ENCODE measurements at regions not wholly inside any gene's neighbourhood (a gene's known extent, or its start where the extent isn't known, plus 50 kb on each side); places are given as distances from the start of the nearest gene placed in this dataset.
A peak's percentile ranks its signal among the peaks of the same experiment; 100 is the strongest.

- no peak overlapping the region for H2BK15ac ChIP-seq (replicated peaks; ENCODE audit: low read depth)
- H2BK120ac ChIP-seq (ENCODE audit: low read depth, low read length), result no peak overlapping the region
- WGBS (ENCODE audit: extremely low coverage, insufficient coverage, low lambda C conversion rate), result no CpG with 5 or more reads among the region's 3 CpGs
Measured at GRCh38 chr7:25665903-25666670, 437.8 kb upstream of the NPVF start.

DNA sequence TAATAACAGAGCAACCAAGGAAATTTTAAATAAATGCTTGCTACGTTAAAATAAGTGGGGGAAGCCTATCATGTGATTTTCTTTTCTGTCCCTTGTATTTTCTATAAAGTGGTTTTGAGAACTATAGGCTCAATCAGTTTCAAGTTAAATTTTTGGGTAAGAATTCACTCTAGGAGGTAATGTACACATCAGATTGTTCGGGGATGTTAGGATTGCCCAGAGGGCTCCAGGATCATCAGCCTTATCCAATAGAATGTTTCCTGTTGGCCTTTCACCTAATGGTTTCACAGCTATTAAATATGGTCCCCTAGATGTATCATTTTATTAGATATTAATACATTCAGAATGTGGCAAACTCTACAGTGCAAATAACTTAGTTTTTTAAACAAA lies 438.4 kb upstream of the NPVF start:
- H3K27me3 ChIP-seq (ENCODE audit: insufficient read depth, low read length, poor library complexity), result no peaks in the 10 kb centered on the region
- no peak overlapping the region for H4K5ac ChIP-seq (ENCODE audit: low read length)
- no peak overlapping the region for H2BK5ac ChIP-seq (ENCODE audit: low read length)
- H2BK120ac ChIP-seq (ENCODE audit: low read depth, low read length), result no peak overlapping the region
- H4K8ac ChIP-seq (ENCODE audit: low read depth, low read length), result no peak overlapping the region
- no peak overlapping the region for H3K56ac ChIP-seq (ENCODE audit: low read length)
- no peaks in the 10 kb centered on the region for H3K36me3 ChIP-seq (ENCODE audit: control insufficient read depth, insufficient read depth, low read length)
- no peak overlapping the region for H3K18ac ChIP-seq (ENCODE audit: low read length)
- no peak for DNase-seq
- no peak overlapping the region for H3K23ac ChIP-seq (ENCODE audit: low read length)
- no peak overlapping the region for H3K27ac ChIP-seq (ENCODE audit: low read depth, low read length)
- no peak overlapping the region for H3K4ac ChIP-seq (ENCODE audit: low read depth, low read length)
- no peak overlapping the region for H3K4me3 ChIP-seq (ENCODE audit: low read length)
- no peaks in the 10 kb centered on the region for H3K4me1 ChIP-seq (ENCODE audit: control insufficient read depth, low read depth, low read length)
- H2BK15ac ChIP-seq (replicated peaks; ENCODE audit: low read depth), result no peak overlapping the region
- no CpG with 5 or more reads among the region's 2 CpGs for WGBS (ENCODE audit: extremely low coverage, insufficient coverage, low lambda C conversion rate)
- no peak overlapping the region for H3K9ac ChIP-seq (ENCODE audit: low read length)
- no peak overlapping the region for H3K4me2 ChIP-seq (ENCODE audit: low read length)
- no peaks in the 10 kb centered on the region for H3K79me1 ChIP-seq (ENCODE audit: low read length)
- no peak overlapping the region for H2AK5ac ChIP-seq (ENCODE audit: low read length)
- H3K79me2 ChIP-seq (ENCODE audit: control insufficient read depth, insufficient read depth, low read length), result no peaks in the 10 kb centered on the region

More at GRCh38 chr7:25665903-25666670, 437.8 kb upstream of the NPVF start:
- H2BK5ac ChIP-seq (ENCODE audit: low read length), result no peak overlapping the region
- H3K4ac ChIP-seq (ENCODE audit: low read depth, low read length), result no peak overlapping the region
- no peak overlapping the region for H2AK5ac ChIP-seq (ENCODE audit: low read length)
- peak; percentile 18 for DNase-seq
- no peak overlapping the region for H3K56ac ChIP-seq (ENCODE audit: low read length)
- no peak overlapping the region for H3K4me3 ChIP-seq (ENCODE audit: low read length)
- H3K18ac ChIP-seq (ENCODE audit: low read length), result no peak overlapping the region
- no peak overlapping the region for H3K4me2 ChIP-seq (ENCODE audit: low read length)
- H4K5ac ChIP-seq (ENCODE audit: low read length), result no peak overlapping the region
- no peak overlapping the region for H3K23ac ChIP-seq (ENCODE audit: low read length)
- no peak overlapping the region for H3K27ac ChIP-seq (ENCODE audit: low read depth, low read length)
- H3K4me1 ChIP-seq (ENCODE audit: control insufficient read depth, low read depth, low read length), result no peaks in the 10 kb centered on the region
- no peaks in the 10 kb centered on the region for H3K36me3 ChIP-seq (ENCODE audit: control insufficient read depth, insufficient read depth, low read length)
- H4K8ac ChIP-seq (ENCODE audit: low read depth, low read length), result no peak overlapping the region
- H3K9ac ChIP-seq (ENCODE audit: low read length), result no peak overlapping the region
- H3K27me3 ChIP-seq (ENCODE audit: insufficient read depth, low read length, poor library complexity), result no peaks in the 10 kb centered on the region
- no peaks in the 10 kb centered on the region for H3K79me2 ChIP-seq (ENCODE audit: control insufficient read depth, insufficient read depth, low read length)
- no peaks in the 10 kb centered on the region for H3K79me1 ChIP-seq (ENCODE audit: low read length)

DNA sequence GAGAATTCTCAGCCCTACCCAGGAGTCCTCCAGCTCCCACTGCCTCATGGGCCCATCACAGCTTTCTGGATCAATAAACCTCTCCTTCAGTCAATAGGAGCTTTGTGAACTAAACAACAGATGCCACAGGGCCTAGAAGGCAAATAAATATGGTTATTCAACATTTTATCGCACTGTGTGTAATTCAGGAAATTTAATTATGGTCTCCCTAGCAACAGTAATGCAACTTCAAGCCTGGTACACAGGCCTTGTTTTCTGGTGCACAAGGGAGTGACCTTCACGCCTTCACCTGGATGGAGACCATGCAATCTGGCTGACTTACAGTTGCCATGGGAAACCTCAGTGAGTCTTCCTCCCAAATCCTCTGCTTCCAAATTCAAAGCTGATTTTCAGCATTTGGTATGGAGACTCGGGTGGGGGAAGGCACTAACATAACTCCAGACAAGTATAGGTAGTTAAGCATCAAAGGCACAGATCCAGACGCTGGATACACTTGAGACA lies 441.0 kb upstream of the NPVF start:
- no peaks in the 10 kb centered on the region for H3K79me2 ChIP-seq (ENCODE audit: control insufficient read depth, insufficient read depth, low read length)
- H3K4me3 ChIP-seq (ENCODE audit: low read length), result no peak overlapping the region
- H3K9ac ChIP-seq (ENCODE audit: low read length), result no peak overlapping the region
- no peak overlapping the region for H2BK120ac ChIP-seq (ENCODE audit: low read depth, low read length)
- no peak overlapping the region for H3K27ac ChIP-seq (ENCODE audit: low read depth, low read length)
- no peak overlapping the region for H2BK15ac ChIP-seq (replicated peaks; ENCODE audit: low read depth)
- no peak overlapping the region for H3K56ac ChIP-seq (ENCODE audit: low read length)
- H3K18ac ChIP-seq (ENCODE audit: low read length), result no peak overlapping the region
- no peak overlapping the region for H2BK5ac ChIP-seq (ENCODE audit: low read length)
- no peak overlapping the region for H3K4me2 ChIP-seq (ENCODE audit: low read length)
- DNase-seq, result no peak
- no peak overlapping the region for H4K8ac ChIP-seq (ENCODE audit: low read depth, low read length)
- H4K5ac ChIP-seq (ENCODE audit: low read length), result no peak overlapping the region
- H3K79me1 ChIP-seq (ENCODE audit: low read length), result no peaks in the 10 kb centered on the region
- no peak overlapping the region for H2AK5ac ChIP-seq (ENCODE audit: low read length)
- H3K23ac ChIP-seq (ENCODE audit: low read length), result no peak overlapping the region
- no peaks in the 10 kb centered on the region for H3K36me3 ChIP-seq (ENCODE audit: control insufficient read depth, insufficient read depth, low read length)
- WGBS (ENCODE audit: extremely low coverage, insufficient coverage, low lambda C conversion rate), result no CpG with 5 or more reads among the region's 4 CpGs
- no peaks in the 10 kb centered on the region for H3K27me3 ChIP-seq (ENCODE audit: insufficient read depth, low read length, poor library complexity)
- H3K4ac ChIP-seq (ENCODE audit: low read depth, low read length), result no peak overlapping the region
- H3K4me1 ChIP-seq (ENCODE audit: control insufficient read depth, low read depth, low read length), result peaks cover 2% of the 10 kb centered on the region

DNA sequence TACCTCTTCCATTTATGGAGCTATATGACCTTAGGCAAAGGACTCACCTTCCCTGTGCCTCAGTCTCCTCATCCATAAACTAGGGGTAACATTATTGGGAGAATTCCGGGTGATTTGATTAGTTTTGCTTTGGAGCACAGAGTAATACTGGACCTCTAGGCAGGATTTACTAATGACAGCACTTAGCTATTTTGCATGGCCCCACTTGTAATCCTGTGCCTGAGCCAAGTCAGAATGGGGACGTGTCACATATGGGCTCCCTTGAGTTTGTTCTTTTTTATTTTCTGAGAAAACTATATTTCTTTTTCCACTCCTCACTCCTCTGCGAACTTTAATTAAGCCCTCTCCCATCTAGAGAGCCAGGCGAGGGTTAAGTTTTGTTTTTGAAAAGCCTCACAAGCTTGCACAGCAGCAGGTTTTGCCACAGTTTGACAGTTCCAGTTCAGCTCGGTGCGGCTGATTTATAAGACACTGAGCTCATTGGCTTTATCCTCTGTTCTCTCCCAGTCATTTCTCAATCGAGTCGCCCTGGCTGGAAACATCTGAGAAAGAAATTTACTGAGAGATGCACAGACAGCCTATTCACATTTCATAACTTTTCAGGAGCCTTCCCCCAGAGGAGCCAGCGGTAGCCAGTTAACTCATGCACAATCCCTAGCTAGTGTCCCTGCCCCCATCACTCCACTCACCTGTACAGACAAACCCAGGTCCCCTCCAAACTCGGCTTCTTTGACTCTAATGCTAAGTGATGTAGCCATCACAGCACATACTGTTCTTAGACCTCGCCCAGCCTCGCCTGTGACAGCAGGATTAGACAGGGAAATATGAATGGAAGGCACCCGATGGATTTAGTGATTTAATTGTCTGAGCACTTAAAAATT lies 441.9 kb upstream of the NPVF start:
- no peak overlapping the region for H3K4me3 ChIP-seq (ENCODE audit: low read length)
- no peak overlapping the region for H3K56ac ChIP-seq (ENCODE audit: low read length)
- H2AK5ac ChIP-seq (ENCODE audit: low read length), result no peak overlapping the region
- DNase-seq, result no peak
- no peak overlapping the region for H3K4me2 ChIP-seq (ENCODE audit: low read length)
- H4K5ac ChIP-seq (ENCODE audit: low read length), result no peak overlapping the region
- peaks cover 2% of the 10 kb centered on the region for H3K4me1 ChIP-seq (ENCODE audit: control insufficient read depth, low read depth, low read length)
- no peak overlapping the region for H3K23ac ChIP-seq (ENCODE audit: low read length)
- H3K27me3 ChIP-seq (ENCODE audit: insufficient read depth, low read length, poor library complexity), result no peaks in the 10 kb centered on the region
- no peak overlapping the region for H2BK15ac ChIP-seq (replicated peaks; ENCODE audit: low read depth)
- no peaks in the 10 kb centered on the region for H3K36me3 ChIP-seq (ENCODE audit: control insufficient read depth, insufficient read depth, low read length)
- no peak overlapping the region for H3K27ac ChIP-seq (ENCODE audit: low read depth, low read length)
- WGBS (ENCODE audit: extremely low coverage, insufficient coverage, low lambda C conversion rate), result no CpG with 5 or more reads among the region's 13 CpGs
- H3K9ac ChIP-seq (ENCODE audit: low read length), result no peak overlapping the region
- H3K79me2 ChIP-seq (ENCODE audit: control insufficient read depth, insufficient read depth, low read length), result no peaks in the 10 kb centered on the region
- no peak overlapping the region for H3K18ac ChIP-seq (ENCODE audit: low read length)
- no peak overlapping the region for H4K8ac ChIP-seq (ENCODE audit: low read depth, low read length)
- H2BK120ac ChIP-seq (ENCODE audit: low read depth, low read length), result no peak overlapping the region
- H3K4ac ChIP-seq (ENCODE audit: low read depth, low read length), result no peak overlapping the region
- no peak overlapping the region for H2BK5ac ChIP-seq (ENCODE audit: low read length)
- H3K79me1 ChIP-seq (ENCODE audit: low read length), result no peaks in the 10 kb centered on the region

DNA sequence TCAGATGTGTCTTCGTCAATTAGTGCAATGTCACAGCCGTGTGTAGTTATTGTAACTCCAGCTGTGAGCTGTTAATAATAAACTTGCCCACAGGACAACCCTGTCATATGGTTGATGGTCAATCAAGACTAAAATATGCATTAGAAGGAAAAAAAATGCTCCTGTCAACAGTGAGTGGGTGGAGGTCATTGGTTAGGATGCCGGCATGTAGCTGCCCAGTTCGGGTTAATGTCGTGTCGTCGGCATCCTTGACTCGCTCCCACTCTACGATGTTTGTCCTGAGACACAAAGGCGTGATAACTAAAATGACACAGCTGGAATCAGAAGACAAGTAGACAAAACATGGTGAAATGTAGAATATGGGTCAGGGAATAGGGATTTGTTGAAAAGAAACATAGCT lies 442.8 kb upstream of the NPVF start:
- no peak overlapping the region for H3K23ac ChIP-seq (ENCODE audit: low read length)
- H4K8ac ChIP-seq (ENCODE audit: low read depth, low read length), result no peak overlapping the region
- H3K4me2 ChIP-seq (ENCODE audit: low read length), result no peak overlapping the region
- H3K9ac ChIP-seq (ENCODE audit: low read length), result no peak overlapping the region
- no peaks in the 10 kb centered on the region for H3K27me3 ChIP-seq (ENCODE audit: insufficient read depth, low read length, poor library complexity)
- no CpG with 5 or more reads among the region's 10 CpGs for WGBS (ENCODE audit: extremely low coverage, insufficient coverage, low lambda C conversion rate)
- H3K4ac ChIP-seq (ENCODE audit: low read depth, low read length), result no peak overlapping the region
- no peak overlapping the region for H2BK120ac ChIP-seq (ENCODE audit: low read depth, low read length)
- H2BK15ac ChIP-seq (replicated peaks; ENCODE audit: low read depth), result no peak overlapping the region
- H3K79me2 ChIP-seq (ENCODE audit: control insufficient read depth, insufficient read depth, low read length), result no peaks in the 10 kb centered on the region
- H3K4me3 ChIP-seq (ENCODE audit: low read length), result no peak overlapping the region
- H2BK5ac ChIP-seq (ENCODE audit: low read length), result no peak overlapping the region
- no peak overlapping the region for H3K27ac ChIP-seq (ENCODE audit: low read depth, low read length)
- peaks cover 2% of the 10 kb centered on the region for H3K4me1 ChIP-seq (ENCODE audit: control insufficient read depth, low read depth, low read length)
- H2AK5ac ChIP-seq (ENCODE audit: low read length), result no peak overlapping the region
- DNase-seq, result no peak
- no peaks in the 10 kb centered on the region for H3K79me1 ChIP-seq (ENCODE audit: low read length)
- H3K36me3 ChIP-seq (ENCODE audit: control insufficient read depth, insufficient read depth, low read length), result no peaks in the 10 kb centered on the region
- no peak overlapping the region for H3K18ac ChIP-seq (ENCODE audit: low read length)
- no peak overlapping the region for H4K5ac ChIP-seq (ENCODE audit: low read length)
- H3K56ac ChIP-seq (ENCODE audit: low read length), result no peak overlapping the region
